ENCODE measurements at regions not wholly inside any gene's neighbourhood (a gene's known extent, or its start where the extent isn't known, plus 50 kb on each side); places are given as distances from the start of the nearest gene placed in this dataset.

GRCh38 chr2:212914392-212914791 is 237.0 kb downstream of the IKZF2 start:
- no peak for TF ChIP-seq POLR2A (IDR thresholded peaks at IDR 0.05)
- TF ChIP-seq CTCF (IDR thresholded peaks at IDR 0.05 in 8 of 11, conservative IDR thresholded peaks at IDR 0.05 in 3 of 11) = no peak
- TF ChIP-seq POLR2AphosphoS5 (IDR thresholded peaks at IDR 0.05) = no peak
- Histone ChIP-seq H3K4me3 (no peak overlapping the region), H3K27me3 (replicated peaks in 1 of 7) (no peaks in the 10 kb centered on the region), H3K36me3 (no peaks in the 10 kb centered on the region), H3K27ac (no peak overlapping the region), H3K4me1 (no peaks in the 10 kb centered on the region), H3K9me3 (peaks cover 0 to under 1% (median 0%) of the 10 kb centered on the region in 8 donors)
- no peak for DNase-seq
- 25 to 48% (median 29%) methylated on average over 3 of the region's 3 CpGs for WGBS, 5 donors
- intact Hi-C loops (cut with DNase I; ENCODE audit: low total_unique reads) = no loop called here

GRCh38 chr2:212913640-212914306 is 237.6 kb downstream of the IKZF2 start:
- H3K4me1 ChIP-seq = no peaks in the 10 kb centered on the region
- no peak for DNase-seq
- 75 to 82% (median 80%) methylated on average over 6 of the region's 6 CpGs for WGBS, 5 donors
- peaks cover 0 to 3% (median 0%) of the 10 kb centered on the region in 8 donors for H3K9me3 ChIP-seq
- no peak for TF ChIP-seq POLR2A (IDR thresholded peaks at IDR 0.05)
- TF ChIP-seq CTCF (IDR thresholded peaks at IDR 0.05 in 8 of 11, conservative IDR thresholded peaks at IDR 0.05 in 3 of 11) = no peak
- TF ChIP-seq POLR2AphosphoS5 (IDR thresholded peaks at IDR 0.05) = no peak
- H3K27ac ChIP-seq = no peak overlapping the region
- H3K36me3 ChIP-seq = no peaks in the 10 kb centered on the region
- H3K4me3 ChIP-seq = no peak overlapping the region
- no peaks in the 10 kb centered on the region for H3K27me3 ChIP-seq (replicated peaks in 1 of 7)
- intact Hi-C loops (cut with DNase I; ENCODE audit: low total_unique reads) = no loop called here

GRCh38 chr2:212912445-212913103 is 238.8 kb downstream of the IKZF2 start:
- no peaks in the 10 kb centered on the region for H3K27me3 ChIP-seq (replicated peaks in 1 of 7)
- H3K4me1 ChIP-seq = no peaks in the 10 kb centered on the region
- intact Hi-C loops (cut with DNase I; ENCODE audit: low total_unique reads) = no loop called here
- no peak for DNase-seq
- peaks cover 0 to 3% (median 0%) of the 10 kb centered on the region in 8 donors for H3K9me3 ChIP-seq
- WGBS, 5 donors = 78 to 85% (median 80%) methylated on average over 7 of the region's 7 CpGs
- no peak for TF ChIP-seq POLR2A (IDR thresholded peaks at IDR 0.05)
- TF ChIP-seq POLR2AphosphoS5 (IDR thresholded peaks at IDR 0.05) = no peak
- no peak for TF ChIP-seq CTCF (IDR thresholded peaks at IDR 0.05 in 8 of 11, conservative IDR thresholded peaks at IDR 0.05 in 3 of 11)
- no peaks in the 10 kb centered on the region for H3K36me3 ChIP-seq
- H3K27ac ChIP-seq = no peak overlapping the region
- no peak overlapping the region for H3K4me3 ChIP-seq

GRCh38 chr2:212911011-212911410 is 240.4 kb downstream of the IKZF2 start:
- no peaks in the 10 kb centered on the region for H3K27me3 ChIP-seq (replicated peaks in 1 of 7)
- intact Hi-C loops (cut with DNase I; ENCODE audit: low total_unique reads) = no loop called here
- no peak overlapping the region for H3K27ac ChIP-seq
- 72 to 84% (median 79%) methylated on average over 4 of the region's 4 CpGs for WGBS, 5 donors
- H3K4me3 ChIP-seq = no peak overlapping the region
- H3K4me1 ChIP-seq = no peaks in the 10 kb centered on the region
- no peak for TF ChIP-seq POLR2AphosphoS5 (IDR thresholded peaks at IDR 0.05)
- no peak for TF ChIP-seq POLR2A (IDR thresholded peaks at IDR 0.05)
- no peak for TF ChIP-seq CTCF (IDR thresholded peaks at IDR 0.05 in 8 of 11, conservative IDR thresholded peaks at IDR 0.05 in 3 of 11)
- H3K9me3 ChIP-seq = peaks cover 0 to 3% (median 0%) of the 10 kb centered on the region in 8 donors
- H3K36me3 ChIP-seq = no peaks in the 10 kb centered on the region
- DNase-seq = no peak

All from spleen (tissue), 11 donors.